Keratinocyte (primary cell): ENCODE measurements at regions not wholly inside any gene's neighbourhood (a gene's known extent, or its start where the extent isn't known, plus 50 kb on each side); places are given as distances from the start of the nearest gene placed in this dataset.

Experiments used
- CTCF ChIP-seq, 3 experiments: IDR thresholded peaks in 1 of 3; conservative IDR thresholded peaks in 1 of 3; optimal IDR thresholded peaks in 1 of 3; 2 replicates in 2 of 3; 3 replicates in 1 of 3; pipeline versions ENCODE3 to v1.5.1; 2011; ENCODE audit warnings: low read length in 3 of 3, mild to moderate bottlenecking in 3 of 3, moderate library complexity in 2 of 3, control low read depth in 1 of 3, inconsistent platforms in 1 of 3; ENCODE audit not compliant: insufficient read depth in 2 of 3; ENCODE audit errors: extremely low read depth in 1 of 3
- EZH2 ChIP-seq: IDR thresholded peaks from one replicate; pipeline ENCODE4 v1.6.1; 2012; ENCODE audit warnings: inconsistent platforms, mild to moderate bottlenecking, low read length, moderate library complexity

GRCh38 chr5:89246252-89246651, 363.3 kb upstream of the MEF2C start:
- TF ChIP-seq CTCF (optimal IDR thresholded peaks at IDR 0.05 in 1 of 3, IDR thresholded peaks at IDR 0.05 in 1 of 3, conservative IDR thresholded peaks at IDR 0.05 in 1 of 3; ENCODE audit: extremely low read depth in 1 of 3, insufficient read depth in 2 of 3, low read length in 3 of 3) (no peak), EZH2 (no peak)
